MCF 10A (cell line): ENCODE measurements at regions not wholly inside any gene's neighbourhood (a gene's known extent, or its start where the extent isn't known, plus 50 kb on each side); places are given as distances from the start of the nearest gene placed in this dataset.

Experiments
- BruUV-seq: library from RNA; stranded (reverse); fragments of 400-500 nt; replicated peaks from 2 replicates; lab custom pipeline; 2021; lab: Mats Ljungman, UMichigan
- CTCF ChIA-PET: fragments of 300-600 bp; sonication (Branson Sonifier 250); formaldehyde crosslinking; extraction: SDS; loops from one replicate; lab custom pipeline; 2021; ENCODE audit warnings: antibody characterized with exemption, inconsistent platforms; lab: Yijun Ruan, JAX
- POLR2A ChIA-PET: fragments of 300-600, 350-650 bp; sonication (Branson Sonifier 250); formaldehyde crosslinking; extraction: SDS; loops from one replicate; lab custom pipeline; 2020; ENCODE audit warnings: antibody characterized with exemption, inconsistent platforms; lab: Yijun Ruan, JAX
- DNase-seq: peaks from one replicate; pipeline ENCODE4 v3.0.0-alpha.2; 2018; ENCODE audit not compliant: unreplicated experiment
- H3K27ac Mint-ChIP-seq: one replicate; pipeline ENCODE4 v1.8.0; 2022; ENCODE audit warnings: mild to moderate bottlenecking, low read depth, mixed read lengths; ENCODE audit not compliant: unreplicated experiment
- H3K27me3 Mint-ChIP-seq: one replicate; pipeline ENCODE4 v1.8.0; 2022; ENCODE audit warnings: mixed read lengths; ENCODE audit not compliant: insufficient read depth, unreplicated experiment
- H3K36me3 Mint-ChIP-seq: one replicate; pipeline ENCODE4 v1.8.0; 2022; ENCODE audit warnings: mild to moderate bottlenecking, moderate library complexity, mixed read lengths; ENCODE audit not compliant: insufficient read depth, unreplicated experiment
- H3K4me1 Mint-ChIP-seq: one replicate; pipeline ENCODE4 v1.8.0; 2022; ENCODE audit warnings: mixed read lengths; ENCODE audit not compliant: insufficient read depth, unreplicated experiment
- H3K4me3 Mint-ChIP-seq: one replicate; pipeline ENCODE4 v1.8.0; 2022; ENCODE audit warnings: mild to moderate bottlenecking, moderate library complexity, mixed read lengths; ENCODE audit not compliant: unreplicated experiment
- H3K9me3 Mint-ChIP-seq: one replicate; pipeline ENCODE4 v1.8.0; 2022; ENCODE audit warnings: mixed read lengths; ENCODE audit not compliant: unreplicated experiment
- CTCF ChIP-seq: fragments of 200-600 bp; IDR thresholded peaks from one replicate; pipeline ENCODE4 v1.8.0; 2022; ENCODE audit warnings: antibody characterized with exemption, mild to moderate bottlenecking; ENCODE audit not compliant: unreplicated experiment
- intact Hi-C: fragments of 100-400 bp; cut with micrococcal nuclease; formaldehyde crosslinking; loops from 2 replicates; pipeline ENCODE4 v1.14.1; 2022

GRCh38 chr2:129732630-129733026, 246.8 kb upstream of the RAB6C start:
- Mint-ChIP-seq H3K27me3 (no peaks in the 10 kb centered on the region), H3K4me1 (no peaks in the 10 kb centered on the region), H3K36me3 (no peaks in the 10 kb centered on the region), H3K27ac (no peak overlapping the region), H3K4me3 (no peak overlapping the region), H3K9me3 (peaks cover 9% of the 10 kb centered on the region)
- POLR2A ChIA-PET = no interaction called here
- no peak for DNase-seq
- intact Hi-C loops = no loop called here
- no peak for TF ChIP-seq CTCF
- no TSS peak for BruUV-seq
- CTCF ChIA-PET = no interaction called here

GRCh38 chr2:129733041-129733440, 246.4 kb upstream of the RAB6C start:
- no peak overlapping the region for H3K4me3 Mint-ChIP-seq
- TF ChIP-seq CTCF = no peak
- POLR2A ChIA-PET = no interaction called here
- DNase-seq = no peak
- CTCF ChIA-PET = no interaction called here
- no peaks in the 10 kb centered on the region for H3K4me1 Mint-ChIP-seq
- H3K9me3 Mint-ChIP-seq = peaks cover 9% of the 10 kb centered on the region
- no peaks in the 10 kb centered on the region for H3K36me3 Mint-ChIP-seq
- no TSS peak for BruUV-seq
- no peaks in the 10 kb centered on the region for H3K27me3 Mint-ChIP-seq
- H3K27ac Mint-ChIP-seq = no peak overlapping the region
- intact Hi-C loops = no loop called here

GRCh38 chr2:129733579-129733978, 245.9 kb upstream of the RAB6C start:
- intact Hi-C loops = no loop called here
- H3K9me3 Mint-ChIP-seq = peaks cover 9% of the 10 kb centered on the region
- ChIA-PET CTCF (no interaction called here), POLR2A (no interaction called here)
- no TSS peak for BruUV-seq
- H3K4me3 Mint-ChIP-seq = no peak overlapping the region
- no peaks in the 10 kb centered on the region for H3K36me3 Mint-ChIP-seq
- H3K27me3 Mint-ChIP-seq = no peaks in the 10 kb centered on the region
- DNase-seq = no peak
- no peak overlapping the region for H3K27ac Mint-ChIP-seq
- no peaks in the 10 kb centered on the region for H3K4me1 Mint-ChIP-seq
- no peak for TF ChIP-seq CTCF

- ChIA-PET POLR2A (no interaction called here), CTCF (no interaction called here)
- intact Hi-C loops = no loop called here
- no peaks in the 10 kb centered on the region for H3K27me3 Mint-ChIP-seq
- no peak overlapping the region for H3K27ac Mint-ChIP-seq
- BruUV-seq = no TSS peak
- no peak for TF ChIP-seq CTCF
- H3K4me3 Mint-ChIP-seq = no peak overlapping the region
- H3K36me3 Mint-ChIP-seq = no peaks in the 10 kb centered on the region
- H3K9me3 Mint-ChIP-seq = peaks cover 6% of the 10 kb centered on the region
- no peaks in the 10 kb centered on the region for H3K4me1 Mint-ChIP-seq
- no peak for DNase-seq
Measured at GRCh38 chr2:129734343-129735034, 245.0 kb upstream of the RAB6C start.
